HPDE6-E6E7 (cell line): ENCODE measurements at regions not wholly inside any gene's neighbourhood (a gene's known extent, or its start where the extent isn't known, plus 50 kb on each side); places are given as distances from the start of the nearest gene placed in this dataset.
"Not testable (repeated sequence)": the region's sequence is repeated elsewhere in the genome, so short reads cannot be mapped to it uniquely, and the experiment has no call there.

ENCODE experiments used
- DNase-seq: peaks from one replicate; pipeline ENCODE4 v3.0.0; 2011; ENCODE audit warnings: missing footprints; ENCODE audit errors: extremely low spot score

GRCh38 chr6:72457738-72458137 lies 164.1 kb upstream of the KCNQ5 start:
- DNase-seq, result no peak

GRCh38 chr6:72458521-72458920 lies 163.3 kb upstream of the KCNQ5 start:
- DNase-seq, result no peak

GRCh38 chr6:72461144-72461543 lies 160.7 kb upstream of the KCNQ5 start:
- no peak for DNase-seq

- no peak for DNase-seq
Observed at GRCh38 chr6:72464246-72464645, 157.6 kb upstream of the KCNQ5 start.

GRCh38 chr6:72464791-72465691 lies 156.8 kb upstream of the KCNQ5 start:
- DNase-seq, result peak; percentile 55

- no peak for DNase-seq
Observed at GRCh38 chr6:72466471-72466870, 155.4 kb upstream of the KCNQ5 start.

GRCh38 chr6:72466971-72467566 lies 154.8 kb upstream of the KCNQ5 start:
- DNase-seq, result no peak

GRCh38 chr6:72469406-72469983 lies 152.4 kb upstream of the KCNQ5 start:
- DNase-seq, result not testable (repeated sequence)

GRCh38 chr6:72476051-72476450 lies 145.8 kb upstream of the KCNQ5 start:
- no peak for DNase-seq

GRCh38 chr6:72476646-72477045 lies 145.2 kb upstream of the KCNQ5 start:
- DNase-seq, result no peak

- no peak for DNase-seq
Observed at GRCh38 chr6:72495441-72495840, 126.4 kb upstream of the KCNQ5 start.

- DNase-seq, result no peak
Observed at GRCh38 chr6:72497186-72497585, 124.7 kb upstream of the KCNQ5 start.

- no peak for DNase-seq
Observed at GRCh38 chr6:72500669-72501068, 121.2 kb upstream of the KCNQ5 start.

- no peak for DNase-seq
Observed at GRCh38 chr6:72504406-72504805, 117.5 kb upstream of the KCNQ5 start.

- DNase-seq, result no peak
Observed at GRCh38 chr6:72505446-72505845, 116.4 kb upstream of the KCNQ5 start.

- no peak for DNase-seq
Observed at GRCh38 chr6:72519871-72520270, 102.0 kb upstream of the KCNQ5 start.

- no peak for DNase-seq
Observed at GRCh38 chr6:72521684-72522083, 100.2 kb upstream of the KCNQ5 start.

- DNase-seq, result no peak
Observed at GRCh38 chr6:72522735-72523141, 99.1 kb upstream of the KCNQ5 start.

- DNase-seq, result no peak
Observed at GRCh38 chr6:72524011-72524645, 97.7 kb upstream of the KCNQ5 start.

- DNase-seq, result no peak
Observed at GRCh38 chr6:72525821-72526510, 95.9 kb upstream of the KCNQ5 start.

GRCh38 chr6:72530152-72530551 lies 91.7 kb upstream of the KCNQ5 start:
- DNase-seq, result no peak

- no peak for DNase-seq
Observed at GRCh38 chr6:72530750-72531149, 91.1 kb upstream of the KCNQ5 start.
